KOPT-K1 (cell line): ENCODE measurements at regions not wholly inside any gene's neighbourhood (a gene's known extent, or its start where the extent isn't known, plus 50 kb on each side); places are given as distances from the start of the nearest gene placed in this dataset.

Experiments used
- H3K27ac ChIP-seq: fragments of 200-600 bp; sonication (generic); 2 replicates; pipeline ENCODE4 v1.5.1; 2016; ENCODE audit warnings: antibody characterized with exemption, mild to moderate bottlenecking, low read depth, low read length; ENCODE audit not compliant: poor library complexity, severe bottlenecking
- H3K36me3 ChIP-seq: fragments of 200-600 bp; sonication (generic); 2 replicates; pipeline ENCODE4 v1.5.1; 2017; ENCODE audit warnings: antibody characterized with exemption, mild to moderate bottlenecking, low read length, moderate library complexity; ENCODE audit not compliant: insufficient read depth
- H3K9me3 ChIP-seq: fragments of 200-600 bp; sonication (generic); 2 replicates; pipeline ENCODE4 v1.5.1; 2017; ENCODE audit warnings: antibody characterized with exemption, low read length, mild to moderate bottlenecking; ENCODE audit not compliant: insufficient read depth, poor library complexity, severe bottlenecking

GRCh38 chr2:2998971-2999370 lies 378.6 kb downstream of the EIPR1 start:
- H3K9me3 ChIP-seq: no peaks in the 10 kb centered on the region
- H3K27ac ChIP-seq: no peak overlapping the region
- no peaks in the 10 kb centered on the region for H3K36me3 ChIP-seq

- Histone ChIP-seq H3K27ac (no peak overlapping the region), H3K9me3 (peaks cover 7% of the 10 kb centered on the region), H3K36me3 (no peaks in the 10 kb centered on the region)
Observed at GRCh38 chr2:2993172-2993692, 384.4 kb downstream of the EIPR1 start.

- H3K27ac ChIP-seq: no peak overlapping the region
- peaks cover 7% of the 10 kb centered on the region for H3K9me3 ChIP-seq
- no peaks in the 10 kb centered on the region for H3K36me3 ChIP-seq
Observed at GRCh38 chr2:2992634-2993033, 385.0 kb downstream of the EIPR1 start.

- no peaks in the 10 kb centered on the region for H3K36me3 ChIP-seq
- H3K27ac ChIP-seq: no peak overlapping the region
- peaks cover 5% of the 10 kb centered on the region for H3K9me3 ChIP-seq
Observed at GRCh38 chr2:2985020-2985419, 392.6 kb downstream of the EIPR1 start.

GRCh38 chr2:2981000-2981399 lies 396.6 kb downstream of the EIPR1 start:
- H3K27ac ChIP-seq: no peak overlapping the region

GRCh38 chr2:2974982-2975381 lies 402.6 kb downstream of the EIPR1 start:
- no peaks in the 10 kb centered on the region for H3K9me3 ChIP-seq
- no peaks in the 10 kb centered on the region for H3K36me3 ChIP-seq

More at GRCh38 chr2:2981000-2981399, 396.6 kb downstream of the EIPR1 start:
- H3K36me3 ChIP-seq: no peaks in the 10 kb centered on the region
- H3K9me3 ChIP-seq: no peaks in the 10 kb centered on the region

GRCh38 chr2:2960441-2961133 lies 417.0 kb downstream of the EIPR1 start:
- peaks cover 4% of the 10 kb centered on the region for H3K9me3 ChIP-seq
- H3K27ac ChIP-seq: no peak overlapping the region
- H3K36me3 ChIP-seq: no peaks in the 10 kb centered on the region

More at GRCh38 chr2:2974982-2975381, 402.6 kb downstream of the EIPR1 start:
- H3K27ac ChIP-seq: no peak overlapping the region

- H3K36me3 ChIP-seq: no peaks in the 10 kb centered on the region
- H3K27ac ChIP-seq: no peak overlapping the region
- H3K9me3 ChIP-seq: no peaks in the 10 kb centered on the region
Observed at GRCh38 chr2:2950403-2950952, 427.1 kb downstream of the EIPR1 start.

- Histone ChIP-seq H3K9me3 (peaks cover 11% of the 10 kb centered on the region), H3K36me3 (no peaks in the 10 kb centered on the region), H3K27ac (no peak overlapping the region)
Observed at GRCh38 chr2:2947406-2947805, 430.2 kb downstream of the EIPR1 start.

GRCh38 chr2:2942906-2943305 lies 434.7 kb downstream of the EIPR1 start:
- H3K9me3 ChIP-seq: peaks cover 11% of the 10 kb centered on the region

GRCh38 chr2:2942225-2942624 lies 435.4 kb downstream of the EIPR1 start:
- H3K27ac ChIP-seq: no peak overlapping the region
- no peaks in the 10 kb centered on the region for H3K36me3 ChIP-seq
- H3K9me3 ChIP-seq: peaks cover 14% of the 10 kb centered on the region

More at GRCh38 chr2:2942906-2943305, 434.7 kb downstream of the EIPR1 start:
- no peaks in the 10 kb centered on the region for H3K36me3 ChIP-seq
- H3K27ac ChIP-seq: no peak overlapping the region

- H3K27ac ChIP-seq: no peak overlapping the region
- H3K9me3 ChIP-seq: peaks cover 16% of the 10 kb centered on the region
Observed at GRCh38 chr2:2941205-2941604, 436.4 kb downstream of the EIPR1 start.

GRCh38 chr2:2940702-2941101 lies 436.9 kb downstream of the EIPR1 start:
- Histone ChIP-seq H3K36me3 (no peaks in the 10 kb centered on the region), H3K9me3 (peaks cover 16% of the 10 kb centered on the region), H3K27ac (no peak overlapping the region)

More at GRCh38 chr2:2941205-2941604, 436.4 kb downstream of the EIPR1 start:
- no peaks in the 10 kb centered on the region for H3K36me3 ChIP-seq

- Histone ChIP-seq H3K36me3 (no peaks in the 10 kb centered on the region), H3K9me3 (peaks cover 14% of the 10 kb centered on the region), H3K27ac (no peak overlapping the region)
Observed at GRCh38 chr2:2940061-2940460, 437.6 kb downstream of the EIPR1 start.

- Histone ChIP-seq H3K36me3 (no peaks in the 10 kb centered on the region), H3K9me3 (peaks cover 8% of the 10 kb centered on the region), H3K27ac (no peak overlapping the region)
Observed at GRCh38 chr2:2939078-2939795, 438.4 kb downstream of the EIPR1 start.
